IMR-90 (cell line): ENCODE measurements at regions not wholly inside any gene's neighbourhood (a gene's known extent, or its start where the extent isn't known, plus 50 kb on each side); places are given as distances from the start of the nearest gene placed in this dataset.

Experiments
- ATAC-seq: fragments of 200-7000 bp; cut with Tn5 transposase; 2 replicates; pipeline ENCODE4 v1.9.1; 2020; ENCODE audit warnings: low read depth, mild to moderate bottlenecking, moderate library complexity
- BruUV-seq: library from RNA; stranded (reverse); fragments of 400-500 nt; replicated peaks from 2 replicates; lab custom pipeline; 2021; lab: Mats Ljungman, UMichigan
- CTCF ChIA-PET: fragments of 300-600 bp; formaldehyde crosslinking; extraction: SDS; loops from one replicate; lab custom pipeline; 2021; ENCODE audit warnings: antibody characterized with exemption; lab: Yijun Ruan, JAX
- POLR2A ChIA-PET: fragments of 300-600 bp; sonication (Branson Sonifier 250); formaldehyde crosslinking; loops from one replicate; lab custom pipeline; 2022; ENCODE audit warnings: antibody characterized with exemption; ENCODE audit not compliant: unreplicated experiment; lab: Charles Lee
- DNase-seq: peaks from one replicate; pipeline ENCODE4 v3.0.0; 2013
- H2AFZ ChIP-seq: replicated peaks from 2 replicates; pipeline ENCODE3; 2013; ENCODE audit warnings: low read length, mild to moderate bottlenecking; ENCODE audit not compliant: poor library complexity
- H2AK5ac ChIP-seq: 2 replicates; pipeline ENCODE4 v1.6.1; 2013; ENCODE audit warnings: low read depth, low read length, inconsistent platforms
- H2AK9ac ChIP-seq: replicated peaks from 2 replicates; pipeline ENCODE3; 2013; ENCODE audit warnings: mild to moderate bottlenecking, low read depth, low read length, moderate library complexity; ENCODE audit not compliant: poor library complexity
- H2BK120ac ChIP-seq: 2 replicates; pipeline ENCODE4 v1.6.1; 2013; ENCODE audit warnings: low read depth, low read length, inconsistent platforms
- H2BK15ac ChIP-seq: 3 replicates; pipeline ENCODE4 v1.6.1; 2013; ENCODE audit warnings: low read depth, low read length, inconsistent platforms
- H2BK20ac ChIP-seq: 2 replicates; pipeline ENCODE4 v1.6.1; 2013; ENCODE audit warnings: low read depth, mild to moderate bottlenecking, inconsistent platforms, low read length, moderate library complexity
- H2BK5ac ChIP-seq: 2 replicates; pipeline ENCODE4 v1.6.1; 2013; ENCODE audit warnings: mild to moderate bottlenecking, low read depth, low read length, inconsistent platforms; ENCODE audit not compliant: poor library complexity, severe bottlenecking
- H3K14ac ChIP-seq: replicated peaks from 2 replicates; pipeline ENCODE4 v1.6.1; 2013; ENCODE audit warnings: low read depth, low read length, inconsistent platforms
- H3K18ac ChIP-seq: 2 replicates; pipeline ENCODE4 v1.6.1; 2013; ENCODE audit warnings: low read depth, low read length, control low read depth
- H3K23ac ChIP-seq: 2 replicates; pipeline ENCODE4 v1.6.1; 2013; ENCODE audit warnings: low read depth, low read length, inconsistent platforms
- H3K27ac ChIP-seq: 2 replicates; pipeline ENCODE4 v1.5.1; 2013; ENCODE audit warnings: mild to moderate bottlenecking, control low read depth, low read length; ENCODE audit not compliant: insufficient read depth
- H3K27me3 ChIP-seq: 2 replicates; pipeline ENCODE4 v1.6.1; 2013; ENCODE audit warnings: low read length; ENCODE audit not compliant: control insufficient read depth, insufficient read depth
- H3K36me3 ChIP-seq: 2 replicates; pipeline ENCODE4 v1.6.1; 2013; ENCODE audit warnings: low read length, mixed read lengths; ENCODE audit not compliant: control insufficient read depth, insufficient read depth
- H3K4ac ChIP-seq: 2 replicates; pipeline ENCODE4 v1.6.1; 2013; ENCODE audit warnings: low read depth, low read length, inconsistent platforms
- H3K4me1 ChIP-seq: 2 replicates; pipeline ENCODE4 v1.6.1; 2013; ENCODE audit warnings: low read length, mixed read lengths; ENCODE audit not compliant: control insufficient read depth, insufficient read depth
- H3K4me2 ChIP-seq: 2 replicates; pipeline ENCODE4 v1.6.1; 2013; ENCODE audit warnings: low read depth, mild to moderate bottlenecking, control low read depth, low read length, moderate library complexity
- H3K4me3 ChIP-seq: 2 replicates; pipeline ENCODE4 v1.5.1; 2013; ENCODE audit warnings: low read depth, mild to moderate bottlenecking, control low read depth, low read length, moderate library complexity; ENCODE audit not compliant: insufficient read depth
- H3K56ac ChIP-seq: 2 replicates; pipeline ENCODE4 v1.6.1; 2013; ENCODE audit warnings: low read length, inconsistent platforms; ENCODE audit not compliant: insufficient read depth; ENCODE audit errors: extremely low read depth
- H3K79me1 ChIP-seq, 2 experiments: 2 replicates each; pipeline ENCODE4 v1.6.1; 2013; ENCODE audit warnings: low read length in 2 of 2, inconsistent platforms in 1 of 2, low read depth in 1 of 2
- H3K9ac ChIP-seq: 2 replicates; pipeline ENCODE4 v1.6.1; 2013; ENCODE audit warnings: low read depth, low read length, control low read depth
- H3K9me1 ChIP-seq: 2 replicates; pipeline ENCODE4 v1.6.1; 2013; ENCODE audit warnings: low read length, inconsistent platforms; ENCODE audit not compliant: insufficient read depth
- H3K9me3 ChIP-seq: 2 replicates; pipeline ENCODE4 v1.6.1; 2013; ENCODE audit warnings: low read length; ENCODE audit not compliant: control insufficient read depth, insufficient read depth
- H4K20me1 ChIP-seq: 2 replicates; pipeline ENCODE4 v1.6.1; 2013; ENCODE audit warnings: low read length, inconsistent platforms; ENCODE audit not compliant: insufficient read depth
- H4K5ac ChIP-seq: 2 replicates; pipeline ENCODE4 v1.6.1; 2013; ENCODE audit warnings: mild to moderate bottlenecking, low read depth, low read length, control low read depth
- H4K8ac ChIP-seq, 2 experiments: 2 replicates each; pipeline ENCODE4 v1.6.1; 2013; ENCODE audit warnings: low read depth in 2 of 2, low read length in 2 of 2, control low read depth in 1 of 2, inconsistent platforms in 1 of 2
- H4K91ac ChIP-seq: 2 replicates; pipeline ENCODE4 v1.6.1; 2013; ENCODE audit warnings: low read depth, low read length, inconsistent platforms; ENCODE audit not compliant: insufficient read depth
- BHLHE40 ChIP-seq: fragments of 150-350 bp; IDR thresholded peaks from 2 replicates; pipeline ENCODE4 v1.6.1; 2016; ENCODE audit warnings: mild to moderate bottlenecking, low read depth, low read length
- CEBPB ChIP-seq: IDR thresholded peaks from 2 replicates; pipeline ENCODE4 v1.6.1; 2012; ENCODE audit warnings: low read depth, low read length, improper control_type of control experiment
- FOS ChIP-seq: fragments of 150-350 bp; IDR thresholded peaks from 2 replicates; pipeline ENCODE4 v1.6.1; 2016; ENCODE audit warnings: low read depth, low read length
- MAFK ChIP-seq: IDR thresholded peaks from 2 replicates; pipeline ENCODE4 v1.6.1; 2012; ENCODE audit warnings: low read depth, low read length, improper control_type of control experiment
- MAZ ChIP-seq: IDR thresholded peaks from 2 replicates; pipeline ENCODE4 v1.6.1; 2012; ENCODE audit warnings: low read depth, mild to moderate bottlenecking, low read length, improper control_type of control experiment, moderate library complexity, borderline replicate concordance
- MXI1 ChIP-seq: IDR thresholded peaks from 2 replicates; pipeline ENCODE4 v1.6.1; 2012; ENCODE audit warnings: low read depth, mild to moderate bottlenecking, low read length, moderate library complexity, borderline replicate concordance
- NFE2L2 ChIP-seq: fragments of 150-350 bp; IDR thresholded peaks from 2 replicates; pipeline ENCODE4 v1.6.1; 2016; ENCODE audit warnings: low read depth, mild to moderate bottlenecking, low read length
- POLR2A ChIP-seq: IDR thresholded peaks from 2 replicates; pipeline ENCODE4 v1.6.1; 2012; ENCODE audit warnings: mild to moderate bottlenecking, low read depth, low read length
- RAD21 ChIP-seq: IDR thresholded peaks from 2 replicates; pipeline ENCODE4 v1.6.1; 2012; ENCODE audit warnings: low read length, improper control_type of control experiment
- RCOR1 ChIP-seq: IDR thresholded peaks from 2 replicates; pipeline ENCODE4 v1.6.1; 2012; ENCODE audit warnings: mild to moderate bottlenecking, low read length, improper control_type of control experiment; ENCODE audit not compliant: insufficient replicate concordance
- RFX5 ChIP-seq: IDR thresholded peaks from 2 replicates; pipeline ENCODE4 v1.8.0; 2012; ENCODE audit warnings: low read depth, mild to moderate bottlenecking, low read length, moderate library complexity
- SMC3 ChIP-seq: fragments of 150-350 bp; IDR thresholded peaks from 2 replicates; pipeline ENCODE4 v1.6.1; 2016; ENCODE audit warnings: low read depth, mild to moderate bottlenecking, antibody characterized with exemption, low read length, moderate library complexity
- WGBS, 2 experiments: methylation state at CpG; one replicate each; pipeline versions ENCODE4 v1.1.5 to v1.1.7; 2013; ENCODE audit warnings: missing lambda C conversion rate in 2 of 2; ENCODE audit not compliant: insufficient read length in 1 of 2; ENCODE audit errors: extremely low coverage in 2 of 2; 5-methylcytosine and 5-hydroxymethylcytosine counted together
- dilution Hi-C: fragments of 300-500 bp; cut with HindIII; formaldehyde crosslinking; loops from one replicate; pipeline ENCODE4 v1.14.3; 2018; ENCODE audit warnings: low sequenced_read_pairs; ENCODE audit not compliant: unreplicated experiment
- in situ Hi-C: fragments of 300-500 bp; cut with MboI; formaldehyde crosslinking; loops from 3 replicates; pipeline ENCODE4 v1.14.3; 2019; ENCODE audit warnings: low sequenced_read_pairs, inconsistent platforms, mixed read lengths
- intact Hi-C: fragments of 100-400 bp; cut with micrococcal nuclease; formaldehyde crosslinking; loops from 2 replicates; pipeline ENCODE4 v1.10.0; 2022
- TF ChIP-seq, protein P1 (sequence below): fragments of 150-350 bp; IDR thresholded peaks from 2 replicates; pipeline ENCODE4 v1.6.1; 2017; ENCODE audit warnings: mild to moderate bottlenecking, antibody characterized with exemption, low read length, low read depth
- TF ChIP-seq, protein P2 (sequence below): conservative IDR thresholded peaks from 2 replicates; pipeline ENCODE4 v1.5.1; 2012; ENCODE audit warnings: mild to moderate bottlenecking, low read depth, low read length, improper control_type of control experiment
- TF ChIP-seq, protein P3 (sequence below): fragments of 150-350 bp; IDR thresholded peaks from 2 replicates; pipeline ENCODE4 v1.6.1; 2016; ENCODE audit warnings: low read depth, mild to moderate bottlenecking, low read length, moderate library complexity, borderline replicate concordance

DNA sequence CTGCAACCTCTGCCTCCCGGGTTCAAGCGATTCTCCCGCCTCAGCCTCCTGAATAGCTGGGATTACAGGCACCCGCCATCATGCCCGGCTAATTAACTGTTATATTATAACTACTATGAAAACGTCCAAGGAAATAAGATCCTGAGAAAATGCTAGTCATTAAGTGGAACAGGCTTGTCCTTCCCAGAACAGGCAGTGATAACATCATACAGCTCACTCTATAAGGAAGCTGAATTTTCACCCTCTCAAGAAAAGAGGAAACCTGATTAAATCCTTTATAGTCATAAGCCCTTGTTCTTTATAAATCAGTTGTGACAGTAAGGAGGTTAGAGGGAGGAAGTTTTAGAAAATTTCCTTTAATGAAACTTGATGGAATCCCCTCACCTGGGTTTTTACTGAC, 163.9 kb upstream of the CLINT1 start:
- Histone ChIP-seq H3K14ac (no peak overlapping the region), H3K27ac (no peak overlapping the region), H2AFZ (no peak overlapping the region), H4K5ac (no peak overlapping the region), H2AK5ac (no peak overlapping the region), H3K27me3 (no peaks in the 10 kb centered on the region; the same call in 1 of the 2 replicates), H3K4me3 (no peak overlapping the region), H3K36me3 (no peaks in the 10 kb centered on the region), H3K9ac (no peak overlapping the region), H3K18ac (no peak overlapping the region), H3K4me2 (no peak overlapping the region), H4K91ac (no peak overlapping the region), H2BK15ac (no peak overlapping the region), H3K4ac (no peak overlapping the region), H4K8ac (no peak overlapping the region), H2BK5ac (no peak overlapping the region), H2BK20ac (no peak overlapping the region), H3K56ac (no peak overlapping the region), H3K23ac (no peak overlapping the region), H3K9me3 (no peaks in the 10 kb centered on the region), H3K4me1 (no peaks in the 10 kb centered on the region), H3K9me1 (no peaks in the 10 kb centered on the region), H2AK9ac (no peak overlapping the region), H4K20me1 (no peaks in the 10 kb centered on the region), H2BK120ac (no peak overlapping the region), H3K79me1 (no peaks in the 10 kb centered on the region)
- ATAC-seq (no peak), DNase-seq (no peak)
- TF ChIP-seq MAZ: no peak
- no peak for TF ChIP-seq MAFK
- TF ChIP-seq NFE2L2: no peak
- TF ChIP-seq, protein P1, sequence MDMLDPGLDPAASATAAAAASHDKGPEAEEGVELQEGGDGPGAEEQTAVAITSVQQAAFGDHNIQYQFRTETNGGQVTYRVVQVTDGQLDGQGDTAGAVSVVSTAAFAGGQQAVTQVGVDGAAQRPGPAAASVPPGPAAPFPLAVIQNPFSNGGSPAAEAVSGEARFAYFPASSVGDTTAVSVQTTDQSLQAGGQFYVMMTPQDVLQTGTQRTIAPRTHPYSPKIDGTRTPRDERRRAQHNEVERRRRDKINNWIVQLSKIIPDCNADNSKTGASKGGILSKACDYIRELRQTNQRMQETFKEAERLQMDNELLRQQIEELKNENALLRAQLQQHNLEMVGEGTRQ: no peak
- no peak for TF ChIP-seq RCOR1
- no peak for TF ChIP-seq SMC3
- no peak for TF ChIP-seq BHLHE40
- TF ChIP-seq RFX5: no peak
- TF ChIP-seq POLR2A: no peak
- no peak for TF ChIP-seq MXI1
- TF ChIP-seq RAD21: no peak
- TF ChIP-seq, protein P2, sequence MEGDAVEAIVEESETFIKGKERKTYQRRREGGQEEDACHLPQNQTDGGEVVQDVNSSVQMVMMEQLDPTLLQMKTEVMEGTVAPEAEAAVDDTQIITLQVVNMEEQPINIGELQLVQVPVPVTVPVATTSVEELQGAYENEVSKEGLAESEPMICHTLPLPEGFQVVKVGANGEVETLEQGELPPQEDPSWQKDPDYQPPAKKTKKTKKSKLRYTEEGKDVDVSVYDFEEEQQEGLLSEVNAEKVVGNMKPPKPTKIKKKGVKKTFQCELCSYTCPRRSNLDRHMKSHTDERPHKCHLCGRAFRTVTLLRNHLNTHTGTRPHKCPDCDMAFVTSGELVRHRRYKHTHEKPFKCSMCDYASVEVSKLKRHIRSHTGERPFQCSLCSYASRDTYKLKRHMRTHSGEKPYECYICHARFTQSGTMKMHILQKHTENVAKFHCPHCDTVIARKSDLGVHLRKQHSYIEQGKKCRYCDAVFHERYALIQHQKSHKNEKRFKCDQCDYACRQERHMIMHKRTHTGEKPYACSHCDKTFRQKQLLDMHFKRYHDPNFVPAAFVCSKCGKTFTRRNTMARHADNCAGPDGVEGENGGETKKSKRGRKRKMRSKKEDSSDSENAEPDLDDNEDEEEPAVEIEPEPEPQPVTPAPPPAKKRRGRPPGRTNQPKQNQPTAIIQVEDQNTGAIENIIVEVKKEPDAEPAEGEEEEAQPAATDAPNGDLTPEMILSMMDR: no peak
- no peak for TF ChIP-seq CEBPB
- TF ChIP-seq, protein P3, sequence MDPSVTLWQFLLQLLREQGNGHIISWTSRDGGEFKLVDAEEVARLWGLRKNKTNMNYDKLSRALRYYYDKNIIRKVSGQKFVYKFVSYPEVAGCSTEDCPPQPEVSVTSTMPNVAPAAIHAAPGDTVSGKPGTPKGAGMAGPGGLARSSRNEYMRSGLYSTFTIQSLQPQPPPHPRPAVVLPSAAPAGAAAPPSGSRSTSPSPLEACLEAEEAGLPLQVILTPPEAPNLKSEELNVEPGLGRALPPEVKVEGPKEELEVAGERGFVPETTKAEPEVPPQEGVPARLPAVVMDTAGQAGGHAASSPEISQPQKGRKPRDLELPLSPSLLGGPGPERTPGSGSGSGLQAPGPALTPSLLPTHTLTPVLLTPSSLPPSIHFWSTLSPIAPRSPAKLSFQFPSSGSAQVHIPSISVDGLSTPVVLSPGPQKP: no peak
- TF ChIP-seq FOS: no peak
- CTCF ChIA-PET: no interaction called here
- POLR2A ChIA-PET: no interaction called here
- dilution Hi-C loops: loop anchor here (25.0 kb wide), 1 partner anchor 211 kb away; no protein-coding TSS in a partner anchor
- in situ Hi-C loops: no loop called here
- BruUV-seq: no TSS peak
- WGBS, 2 experiments: no CpG with 5 or more reads among the region's 6 CpGs
- intact Hi-C loops: no loop called here
